ENCODE measurements at regions not wholly inside any gene's neighbourhood (a gene's known extent, or its start where the extent isn't known, plus 50 kb on each side); places are given as distances from the start of the nearest gene placed in this dataset.

- intact Hi-C loops (cut with micrococcal nuclease; ENCODE audit: unreplicated experiment) = no loop called here
- no peaks in the 10 kb centered on the region for H3K9me3 ChIP-seq (replicated peaks; ENCODE audit: control insufficient read depth, insufficient read depth, low read length)
- BruUV-seq (replicated peaks) = no TSS peak
- no peaks in the 10 kb centered on the region for H3K4me1 ChIP-seq (ENCODE audit: control insufficient read depth, insufficient read depth, low read length)
- H3K4me3 ChIP-seq = no peak overlapping the region
- TF ChIP-seq ZNF207 (IDR thresholded peaks at IDR 0.05; ENCODE audit: borderline replicate concordance) (no peak), JUNB (IDR thresholded peaks at IDR 0.05) (no peak), LARP7 (IDR thresholded peaks at IDR 0.05) (no peak), ZBTB40 (IDR thresholded peaks at IDR 0.05; ENCODE audit: borderline replicate concordance) (no peak), RCOR1 (conservative IDR thresholded peaks at IDR 0.05; ENCODE audit: low read depth, low read length) (no peak), SUZ12 (IDR thresholded peaks at IDR 0.05; ENCODE audit: unreplicated experiment) (no peak), MTA3 (IDR thresholded peaks at IDR 0.05; ENCODE audit: borderline replicate concordance, low read length) (no peak), GATAD2B (conservative IDR thresholded peaks at IDR 0.05; ENCODE audit: low read depth) (no peak), FOS (IDR thresholded peaks at IDR 0.05; ENCODE audit: borderline replicate concordance, extremely low read depth, insufficient read length) (no peak), ETV6 (conservative IDR thresholded peaks at IDR 0.05 in 1 of 2, IDR thresholded peaks at IDR 0.05 in 1 of 2; ENCODE audit: borderline replicate concordance in 1 of 2, low read depth in 1 of 2) (no peak), NR2F1 (conservative IDR thresholded peaks at IDR 0.05) (no peak), RAD51 (IDR thresholded peaks at IDR 0.05) (no peak), ZBTB4 (CRISPR knock-in tag; IDR thresholded peaks at IDR 0.05) (no peak), PKNOX1 (IDR thresholded peaks at IDR 0.05) (no peak), EGR1 (IDR thresholded peaks at IDR 0.05; ENCODE audit: borderline replicate concordance in 1 of 2, low read depth in 2 of 2, low read length in 2 of 2) (no peak), CHD2 (IDR thresholded peaks at IDR 0.05; ENCODE audit: borderline replicate concordance, low read depth, low read length) (no peak)
- ChIA-PET CTCF (no interaction called here), SMC1A (ENCODE audit: uncharacterized antibody, unreplicated experiment) (no interaction called here), POLR2A (no interaction called here), RAD21 (ENCODE audit: unreplicated experiment) (no interaction called here)
- no peak overlapping the region for H2AFZ ChIP-seq (ENCODE audit: control insufficient read depth, low read depth, low read length)
- no peak for ATAC-seq
- no peak for DNase-seq (ENCODE audit: low read depth, low spot score)
- in situ Hi-C loops (cut with MboI) = no loop called here
- H3K27ac ChIP-seq (ENCODE audit: control insufficient read depth, insufficient read depth) = no peak overlapping the region
- no peaks in the 10 kb centered on the region for H4K20me1 ChIP-seq (ENCODE audit: control insufficient read depth, insufficient read depth)
- no peak overlapping the region for H3K4me2 ChIP-seq (ENCODE audit: control insufficient read depth, insufficient read depth)
- FAIRE-seq = no peak
- H3K79me2 ChIP-seq (ENCODE audit: control insufficient read depth, insufficient read depth, low read length) = no peaks in the 10 kb centered on the region
- no peaks in the 10 kb centered on the region for H3K36me3 ChIP-seq (ENCODE audit: control insufficient read depth in 2 of 2, insufficient read depth in 2 of 2, low read length in 1 of 2)
- H3K27me3 ChIP-seq (replicated peaks in 1 of 2; ENCODE audit: control insufficient read depth in 2 of 2, insufficient read depth in 2 of 2, low read length in 1 of 2) = no peaks in the 10 kb centered on the region
- 0% methylated on average over 1 of the region's 1 CpG for WGBS (ENCODE audit: insufficient coverage, insufficient replicate concordance, low lambda C conversion rate, missing lambda C conversion rate)
- no peak overlapping the region for H3K9ac ChIP-seq (ENCODE audit: control insufficient read depth, insufficient read depth, low read length)
Measured at GRCh38 chr3:153681057-153681456, 440.1 kb upstream of the ARHGEF26 start.

Data from GM12878 (cell line).